HG02943 (cell line): ENCODE measurements at regions not wholly inside any gene's neighbourhood (a gene's known extent, or its start where the extent isn't known, plus 50 kb on each side); places are given as distances from the start of the nearest gene placed in this dataset.
"Not testable (repeated sequence)": the region's sequence is repeated elsewhere in the genome, so short reads cannot be mapped to it uniquely, and the experiment has no call there.

ENCODE experiments used
- ATAC-seq: cut with Tn5 transposase; IDR thresholded peaks from one replicate; pipeline ENCODE4 v1.9.1; 2021; ENCODE audit warnings: mild to moderate bottlenecking, low read depth, moderate library complexity; ENCODE audit not compliant: unreplicated experiment

- ATAC-seq, result peak; percentile 90
These were observed 851.0 kb downstream of the RAB28 start for GRCh38 chr4:12633053-12633651.

- ATAC-seq, result no peak
These were observed 868.3 kb downstream of the RAB28 start for GRCh38 chr4:12615822-12616221.

GRCh38 chr4:12612876-12613275 is 871.3 kb downstream of the RAB28 start:
- no peak for ATAC-seq

GRCh38 chr4:12609212-12609875 is 874.8 kb downstream of the RAB28 start:
- ATAC-seq, result not testable (repeated sequence)

GRCh38 chr4:12595986-12596385 is 888.2 kb downstream of the RAB28 start:
- no peak for ATAC-seq

- no peak for ATAC-seq
These were observed 888.7 kb downstream of the RAB28 start for GRCh38 chr4:12595489-12595888.

- no peak for ATAC-seq
These were observed 895.6 kb downstream of the RAB28 start for GRCh38 chr4:12588582-12588981.

- ATAC-seq, result no peak
These were observed 897.7 kb downstream of the RAB28 start for GRCh38 chr4:12586242-12587006.

- ATAC-seq, result no peak
These were observed 899.8 kb downstream of the RAB28 start for GRCh38 chr4:12584116-12584875.

- no peak for ATAC-seq
These were observed 900.9 kb downstream of the RAB28 start for GRCh38 chr4:12583275-12583674.

GRCh38 chr4:12580787-12581186 is 903.4 kb downstream of the RAB28 start:
- no peak for ATAC-seq

GRCh38 chr4:12579172-12579571 is 905.0 kb downstream of the RAB28 start:
- no peak for ATAC-seq

- ATAC-seq, result no peak
These were observed 907.7 kb downstream of the RAB28 start for GRCh38 chr4:12576409-12576808.

GRCh38 chr4:12573716-12574115 is 910.4 kb downstream of the RAB28 start:
- ATAC-seq, result no peak

- ATAC-seq, result no peak
These were observed 921.5 kb downstream of the RAB28 start for GRCh38 chr4:12562476-12563140.

GRCh38 chr4:12562021-12562420 is 922.1 kb downstream of the RAB28 start:
- ATAC-seq, result no peak

- no peak for ATAC-seq
These were observed 929.1 kb downstream of the RAB28 start for GRCh38 chr4:12555011-12555410.

GRCh38 chr4:12548678-12549077 is 935.5 kb downstream of the RAB28 start:
- no peak for ATAC-seq

GRCh38 chr4:12545812-12546211 is 938.3 kb downstream of the RAB28 start:
- ATAC-seq, result no peak

GRCh38 chr4:12538162-12538561 is 946.0 kb downstream of the RAB28 start:
- no peak for ATAC-seq
